ENCODE measurements at regions not wholly inside any gene's neighbourhood (a gene's known extent, or its start where the extent isn't known, plus 50 kb on each side); places are given as distances from the start of the nearest gene placed in this dataset.

DNA sequence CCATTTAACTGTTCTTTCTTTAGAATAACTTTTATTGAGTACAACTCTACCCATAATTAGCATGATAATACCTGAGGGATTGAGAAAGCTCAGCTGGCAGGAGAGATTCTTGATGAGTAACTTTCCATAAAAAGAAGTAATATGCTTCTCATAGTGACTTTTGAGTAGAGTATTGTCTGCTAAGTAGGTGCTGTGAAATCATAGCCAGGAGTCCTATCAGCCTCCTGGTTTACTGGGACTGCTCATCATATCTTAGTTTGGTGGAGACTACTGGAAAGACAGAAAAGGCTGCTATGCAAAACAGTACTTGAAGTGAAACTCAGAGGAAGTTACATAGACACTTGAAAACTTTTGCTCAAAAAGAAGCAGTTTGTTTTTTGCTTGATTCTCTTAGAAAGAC is 113.3 kb upstream of the ATP2B1 start:
- no peak for DNase-seq (ENCODE audit: low read depth)

DNA sequence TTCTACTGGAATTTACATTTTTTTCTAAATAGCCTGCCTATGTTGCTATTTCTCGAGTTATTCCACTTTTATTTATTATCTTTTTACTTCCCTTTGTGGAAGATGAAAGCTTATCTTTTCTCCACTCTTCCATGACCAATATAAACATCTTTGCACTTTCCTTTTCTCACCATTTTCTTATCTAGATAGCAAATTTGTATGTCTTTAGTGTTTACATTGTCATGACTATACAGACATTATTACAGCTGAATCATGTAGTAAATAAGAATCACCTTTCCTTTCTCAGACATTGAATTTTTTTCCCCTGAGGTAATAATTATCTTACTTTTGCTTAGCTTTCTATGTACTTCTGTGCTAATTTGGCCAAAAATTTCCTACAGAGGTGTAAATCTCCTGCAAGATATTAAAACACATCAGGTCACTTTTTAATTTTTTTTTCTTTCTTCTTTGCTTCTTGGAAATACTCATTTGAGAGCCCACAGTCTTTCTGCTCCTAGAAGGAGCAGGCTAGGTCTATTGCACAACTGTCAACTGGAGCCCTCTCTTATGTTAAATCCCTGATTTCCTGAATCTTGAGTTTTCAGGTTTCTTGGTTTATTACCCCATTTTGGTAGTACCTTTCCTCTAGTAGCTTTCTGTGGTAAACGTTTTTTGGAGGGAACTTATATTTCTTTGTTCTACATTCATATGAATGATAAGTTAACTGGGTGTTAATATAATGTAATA is 109.0 kb upstream of the ATP2B1 start:
- DNase-seq (ENCODE audit: low read depth), result no peak

DNA sequence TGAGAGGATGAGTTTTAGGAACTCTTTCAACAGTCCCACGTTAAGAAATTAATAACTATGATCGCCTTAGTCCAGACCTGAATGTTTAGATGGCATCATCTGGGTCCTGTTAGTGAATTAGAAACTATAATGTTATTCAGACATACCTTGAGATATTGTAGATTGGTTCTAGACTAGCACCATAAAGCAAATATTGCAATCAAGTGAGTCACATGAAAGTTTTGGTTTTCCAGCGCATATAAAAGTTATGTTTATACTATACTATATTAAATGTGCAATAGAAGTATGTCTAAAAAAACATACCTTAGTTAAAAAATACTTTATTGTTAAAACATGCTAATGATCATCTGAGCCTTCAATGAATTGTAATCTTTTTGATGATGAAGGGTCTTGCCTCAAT is 106.6 kb upstream of the ATP2B1 start:
- DNase-seq (ENCODE audit: low read depth), result no peak

DNA sequence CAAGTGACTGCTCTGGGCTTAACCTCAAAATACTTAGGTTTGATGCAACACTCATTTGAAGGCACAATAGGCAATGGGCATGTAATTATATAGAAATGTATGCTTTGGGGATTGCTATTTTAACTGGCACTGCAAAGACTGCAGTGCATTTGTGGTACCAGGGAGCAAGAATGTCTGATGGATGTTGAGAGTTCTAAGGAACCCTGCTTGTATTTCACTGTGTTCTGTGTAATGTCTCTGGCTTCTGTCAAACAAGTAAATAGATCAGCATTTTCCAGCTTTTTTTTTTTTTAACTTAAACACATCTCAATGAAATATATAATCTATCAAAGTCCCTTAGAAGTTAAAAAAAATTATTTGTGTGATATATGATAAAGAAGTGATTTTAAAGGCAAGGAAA is 94.8 kb upstream of the ATP2B1 start:
- no peak for DNase-seq (ENCODE audit: low read depth)

DNA sequence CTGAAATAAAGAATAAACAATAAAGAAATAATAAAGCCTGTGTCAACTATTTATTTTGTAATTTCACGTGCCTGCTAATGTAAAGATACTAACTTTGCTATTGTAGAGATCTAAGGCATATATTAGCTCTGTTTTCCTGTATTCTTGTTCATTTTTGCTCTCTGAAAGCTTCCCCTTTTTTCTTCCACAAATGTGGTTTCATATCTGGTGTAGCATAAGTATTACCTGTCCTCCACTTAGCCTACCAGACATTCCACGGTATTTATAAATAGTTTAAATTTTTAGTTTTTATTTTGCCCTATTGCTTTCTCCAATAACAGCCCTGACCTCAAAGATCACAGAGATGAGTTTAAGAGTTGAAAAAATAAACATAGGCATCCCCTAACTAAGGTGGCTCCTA is 92.6 kb upstream of the ATP2B1 start:
- DNase-seq (ENCODE audit: low read depth), result no peak

DNA sequence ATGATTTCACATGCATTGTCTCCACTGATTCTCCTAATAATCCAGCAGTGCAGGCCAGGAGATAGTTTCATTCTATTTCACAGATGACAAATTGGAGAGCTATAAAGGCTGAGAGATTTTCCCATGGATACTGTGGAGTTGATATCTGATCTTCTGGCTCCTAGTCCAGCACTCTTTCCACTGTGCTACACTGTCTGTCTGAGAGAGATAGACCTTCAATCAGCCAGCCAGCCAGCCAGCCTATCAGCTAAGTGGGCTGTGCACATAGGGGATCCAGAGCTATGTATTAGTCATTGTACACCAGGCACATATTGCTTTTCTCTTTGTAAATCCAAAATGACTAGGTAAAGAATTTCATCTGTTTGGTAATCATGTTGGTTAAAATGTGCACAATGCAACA is 91.8 kb upstream of the ATP2B1 start:
- no peak for DNase-seq (ENCODE audit: low read depth)

DNA sequence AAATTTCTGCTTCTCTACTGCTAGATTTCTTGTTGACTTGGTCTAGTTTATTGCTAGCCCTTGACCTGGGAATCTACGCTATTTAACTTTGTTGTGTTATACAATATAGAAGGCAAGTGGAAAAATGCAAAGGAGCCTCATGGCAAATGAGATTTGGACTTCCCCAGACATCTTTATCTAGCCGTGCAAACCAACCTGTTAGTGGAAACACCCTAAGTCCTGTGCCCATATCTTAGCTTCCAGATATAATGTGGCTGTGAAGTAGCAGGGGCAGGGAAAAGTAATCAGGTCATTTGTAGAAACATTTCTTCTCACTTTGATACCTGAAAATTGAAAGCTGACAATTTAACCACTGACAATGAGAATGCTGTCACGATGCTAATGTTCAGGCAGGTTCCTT is 90.7 kb upstream of the ATP2B1 start:
- DNase-seq (ENCODE audit: low read depth), result no peak

DNA sequence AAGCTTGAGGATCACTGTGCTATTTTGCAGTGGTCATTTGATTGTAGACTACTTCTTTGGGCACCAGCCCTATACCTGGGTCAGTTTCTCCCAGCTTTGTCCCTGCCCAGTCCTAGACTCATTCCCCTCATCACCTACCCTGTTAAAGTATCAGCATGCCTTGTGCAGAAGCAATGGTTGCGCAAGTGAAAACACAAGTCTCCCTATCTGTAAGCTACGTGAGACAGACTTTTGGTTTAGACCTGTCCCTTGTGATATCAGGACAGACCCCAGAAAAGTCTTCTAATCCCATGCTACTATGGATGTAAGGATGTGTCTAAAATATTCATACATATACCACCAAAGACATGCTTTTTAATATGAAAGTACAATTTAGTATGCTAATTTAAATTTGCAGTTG is 88.8 kb upstream of the ATP2B1 start:
- DNase-seq (ENCODE audit: low read depth), result no peak

DNA sequence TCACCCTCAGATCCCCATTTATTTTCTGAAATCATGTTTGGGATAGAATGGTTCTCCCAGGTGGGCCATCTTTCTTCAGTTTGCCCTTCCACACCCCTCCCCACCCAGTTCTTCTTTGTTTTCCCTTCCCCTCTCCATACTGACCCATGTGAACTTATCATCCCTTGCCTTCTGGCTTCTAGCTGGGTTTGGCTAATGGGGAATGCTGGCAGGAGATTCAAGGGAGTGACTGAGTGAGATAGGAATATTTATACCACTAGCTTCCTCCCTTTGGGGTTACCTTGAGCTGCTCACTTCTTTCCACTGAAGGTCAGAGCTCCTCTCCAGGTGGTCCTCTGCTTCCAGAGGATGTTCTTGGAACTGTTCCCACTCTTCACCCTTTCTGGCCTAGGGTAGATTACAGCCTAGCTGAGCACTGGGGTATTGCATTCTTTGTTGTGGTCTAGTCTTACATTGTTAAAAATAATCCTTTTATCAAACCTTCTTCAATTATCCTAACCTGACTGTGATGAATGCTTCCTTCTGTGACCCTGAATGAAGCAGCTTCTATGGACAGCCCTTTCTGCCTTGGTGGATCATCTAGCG is 88.3 kb upstream of the ATP2B1 start:
- DNase-seq (ENCODE audit: low read depth), result no peak

DNA sequence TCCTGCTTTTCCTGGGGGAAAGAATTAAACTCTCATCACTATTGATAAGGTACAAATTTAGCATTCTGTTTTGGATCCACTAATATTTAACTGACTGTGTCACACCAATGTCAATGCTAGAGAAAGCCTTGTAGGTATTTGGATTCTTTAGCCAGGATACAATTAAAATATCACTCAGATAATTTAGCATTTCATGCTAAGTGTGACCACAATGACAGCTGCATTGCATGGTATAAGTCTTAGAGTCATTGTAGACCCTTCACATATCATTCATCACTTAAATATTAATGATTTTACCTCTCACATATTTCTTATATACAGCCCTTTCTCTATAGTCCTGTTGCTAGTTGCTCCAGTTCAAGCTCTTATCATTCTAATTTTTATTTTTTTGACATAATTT is 85.3 kb upstream of the ATP2B1 start:
- DNase-seq (ENCODE audit: low read depth), result no peak

DNA sequence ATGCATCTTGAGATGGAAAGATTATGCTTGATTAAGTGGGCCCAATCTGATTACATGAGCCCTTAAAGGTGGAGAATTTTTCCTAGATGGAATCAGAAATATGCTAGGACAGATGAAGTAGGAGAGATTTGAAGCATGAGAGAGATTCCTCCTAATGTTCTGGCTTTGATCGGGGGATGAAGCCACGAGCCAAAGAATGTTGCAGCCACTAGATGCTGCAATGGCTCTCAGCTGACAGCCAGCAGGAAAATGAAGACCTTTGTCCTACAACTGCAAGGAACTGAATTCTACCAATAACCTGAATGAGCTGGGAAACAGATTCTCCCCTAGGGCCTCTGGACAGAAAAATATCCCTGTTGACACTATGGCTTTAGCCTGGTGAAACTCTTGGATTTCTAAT is 82.6 kb upstream of the ATP2B1 start:
- no peak for DNase-seq (ENCODE audit: low read depth)

DNA sequence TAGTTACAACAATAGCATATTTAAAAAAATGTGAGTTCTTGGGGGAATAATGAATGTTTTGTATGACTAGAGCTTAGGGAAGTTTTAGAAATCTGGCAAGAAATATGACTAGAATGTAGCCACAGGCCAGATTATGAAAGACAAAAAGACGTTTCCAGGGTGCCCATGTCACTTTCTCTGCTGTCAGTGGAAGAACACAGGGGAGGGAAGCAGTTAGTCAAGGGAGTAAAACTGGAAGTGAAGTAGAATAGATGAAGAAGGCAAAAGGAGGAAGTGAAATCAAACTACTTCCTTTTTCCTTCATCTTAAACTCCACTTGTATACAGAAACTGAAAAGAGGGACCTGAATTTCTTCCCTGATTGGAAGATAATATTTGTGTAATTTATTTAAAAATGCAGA is 81.2 kb upstream of the ATP2B1 start:
- DNase-seq (ENCODE audit: low read depth), result no peak

DNA sequence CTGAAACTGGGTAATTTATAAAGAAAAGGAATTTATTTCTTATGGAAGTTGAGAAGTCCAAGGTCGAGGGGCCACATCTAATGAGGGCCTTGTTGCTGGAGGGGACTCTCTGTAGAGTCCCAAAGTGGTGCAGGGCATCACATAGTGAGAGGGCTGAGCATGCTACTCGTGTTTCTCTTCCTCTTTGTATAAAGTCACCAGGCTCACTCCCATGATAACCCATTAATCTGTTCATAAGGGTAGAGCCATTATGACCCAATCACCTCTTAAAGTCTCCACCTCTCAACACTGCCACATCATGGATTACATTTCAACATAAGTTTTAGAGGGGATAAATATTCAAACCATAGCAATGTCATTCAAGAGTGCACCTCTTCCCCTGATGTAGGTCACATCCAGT is 79.1 kb upstream of the ATP2B1 start:
- DNase-seq (ENCODE audit: low read depth), result no peak

DNA sequence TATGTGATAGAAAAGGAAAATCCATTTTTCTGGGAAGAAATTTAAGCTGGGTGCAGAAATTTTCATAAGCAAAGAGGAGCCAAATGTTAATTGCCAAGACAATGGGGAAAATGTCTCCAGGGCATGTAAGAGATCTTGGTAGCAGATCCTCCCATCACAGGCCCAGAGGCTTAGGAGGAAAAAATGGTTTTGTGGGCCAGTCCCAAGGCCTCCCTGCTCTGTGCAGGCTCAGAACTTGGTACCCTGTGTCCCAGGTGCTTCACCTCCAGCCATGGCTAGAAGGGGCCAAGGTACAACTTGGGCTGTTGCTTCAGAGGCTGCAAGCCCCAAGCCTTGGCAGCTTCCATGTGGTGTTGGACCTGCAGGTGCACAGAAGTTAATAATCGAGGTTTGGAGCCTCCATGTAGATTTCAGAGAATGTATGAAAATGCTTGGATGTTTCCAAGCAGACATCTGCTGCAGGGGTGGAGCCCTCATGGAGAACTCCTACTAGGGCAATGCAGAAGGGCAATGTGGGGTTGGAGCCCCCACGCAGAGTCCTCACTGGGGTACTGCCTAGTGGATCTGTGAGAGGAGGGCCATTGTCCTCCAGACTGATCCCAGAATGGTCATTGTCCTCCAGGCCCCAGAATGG is 77.7 kb upstream of the ATP2B1 start:
- no peak for DNase-seq (ENCODE audit: low read depth)

DNA sequence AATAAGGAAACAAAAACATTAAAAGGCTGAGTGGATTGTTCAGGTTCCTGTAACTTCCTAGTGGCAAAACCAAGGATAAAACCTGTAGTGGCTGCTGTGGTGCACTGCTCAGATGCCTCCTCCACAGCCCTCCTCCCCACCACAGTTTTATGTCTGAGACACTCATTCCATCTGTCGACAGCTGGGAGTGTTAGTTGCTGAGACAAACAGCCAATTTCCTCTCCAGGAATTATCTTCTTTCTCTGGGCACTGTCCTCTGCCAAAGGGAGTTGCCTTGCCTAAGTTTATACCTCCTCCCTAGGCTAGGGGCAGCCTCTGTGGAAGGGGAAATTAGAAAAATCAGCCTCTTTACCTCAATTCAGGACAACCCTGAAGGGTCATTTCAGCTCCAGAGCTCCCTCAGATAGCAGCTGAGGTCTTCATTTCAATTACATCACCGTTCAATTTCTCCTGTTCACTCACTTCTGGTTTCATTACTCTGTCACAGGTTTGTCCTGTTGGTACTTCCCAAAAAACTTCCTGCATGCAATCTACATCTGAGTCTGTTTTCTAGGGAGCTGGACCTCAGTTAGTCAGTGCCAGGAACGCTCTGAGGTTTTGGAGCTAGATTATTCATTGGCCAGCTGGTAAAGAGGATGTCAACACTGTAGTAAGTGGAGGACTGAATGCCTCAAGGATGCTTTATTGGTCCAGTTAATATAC is 74.9 kb upstream of the ATP2B1 start:
- no peak for DNase-seq (ENCODE audit: low read depth)

DNA sequence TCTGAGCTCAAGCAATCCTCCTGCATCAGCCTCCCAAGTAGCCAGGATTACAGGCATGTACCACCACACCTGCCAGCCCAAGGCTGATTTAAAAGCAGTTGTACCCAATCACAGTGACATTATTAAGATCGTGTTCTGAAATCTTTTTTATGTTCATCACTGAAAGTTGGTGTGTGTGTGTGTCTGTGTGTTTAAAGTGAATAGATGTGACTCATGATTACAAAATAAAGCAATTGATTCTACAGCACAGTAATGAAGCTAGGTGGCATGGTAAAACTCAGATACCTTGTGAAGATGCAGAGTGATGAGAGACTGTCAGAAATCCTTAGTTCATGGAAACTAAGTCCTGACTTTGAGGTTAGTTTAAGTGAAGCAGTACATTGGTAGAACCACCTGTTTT is 74.2 kb upstream of the ATP2B1 start:
- no peak for DNase-seq (ENCODE audit: low read depth)

DNA sequence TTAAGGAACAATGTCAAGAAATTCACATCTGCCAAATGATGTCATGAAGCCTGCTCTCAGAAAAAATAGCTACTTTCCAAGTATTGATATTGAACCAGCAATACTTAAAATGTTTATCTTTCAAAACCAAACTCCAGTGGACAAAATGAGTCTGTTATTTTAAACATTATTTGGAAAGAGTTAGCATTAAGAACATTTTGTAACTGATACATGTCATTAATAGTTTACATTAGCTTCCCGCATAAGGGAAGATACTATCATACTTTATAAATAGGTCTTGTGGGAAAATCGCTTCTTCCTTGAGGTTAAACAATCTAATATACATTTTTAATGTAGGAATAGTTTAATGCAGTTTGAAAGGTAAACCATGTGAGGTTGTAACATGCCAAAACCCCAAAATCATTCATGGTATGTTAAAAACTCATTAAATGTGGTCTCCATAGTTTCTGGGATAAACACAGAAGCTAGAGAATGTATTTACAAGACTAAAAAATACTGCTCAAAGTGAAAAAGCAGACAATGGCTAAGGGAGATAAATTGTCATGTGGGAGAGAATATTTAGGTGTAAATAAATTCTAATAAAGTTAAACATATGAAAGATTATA is 73.4 kb upstream of the ATP2B1 start:
- no peak for DNase-seq (ENCODE audit: low read depth)

DNA sequence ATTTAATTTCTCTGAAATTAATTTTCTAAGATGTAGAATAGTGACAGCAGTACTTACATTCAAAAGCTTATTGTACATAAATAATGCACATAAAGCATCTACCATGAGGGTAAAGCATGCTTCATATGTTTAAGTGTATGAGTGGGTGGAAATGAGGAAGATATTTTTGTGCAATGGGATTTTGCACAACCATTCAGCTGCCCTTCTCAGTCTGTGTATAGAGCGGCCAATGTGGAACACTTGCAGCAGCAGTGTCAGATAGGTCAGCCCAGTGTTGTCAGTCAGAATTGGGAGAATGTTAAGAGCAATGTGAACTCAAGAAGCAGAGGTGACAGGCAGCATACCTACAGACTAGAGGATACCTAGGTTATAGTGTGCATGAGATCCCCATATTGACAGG is 72.5 kb upstream of the ATP2B1 start:
- no peak for DNase-seq (ENCODE audit: low read depth)

DNA sequence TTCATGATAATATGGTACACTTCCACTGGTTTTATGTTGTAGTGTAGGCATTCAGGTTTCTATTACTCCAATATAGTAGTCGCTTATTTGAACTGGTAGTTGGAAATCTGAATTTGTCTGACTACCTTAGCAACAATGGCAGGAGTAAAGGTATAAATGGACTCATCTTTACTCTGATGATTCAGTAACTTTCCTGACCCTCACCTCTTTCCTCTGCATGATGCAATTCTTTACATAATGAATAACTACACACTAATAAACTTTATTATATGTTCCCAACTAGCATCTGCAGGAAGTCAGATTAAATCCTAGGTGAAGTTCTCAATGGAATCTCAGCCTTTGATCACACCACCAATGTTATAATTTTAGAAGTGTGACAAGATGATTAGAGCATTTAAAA is 70.5 kb upstream of the ATP2B1 start:
- DNase-seq (ENCODE audit: low read depth), result no peak

DNA sequence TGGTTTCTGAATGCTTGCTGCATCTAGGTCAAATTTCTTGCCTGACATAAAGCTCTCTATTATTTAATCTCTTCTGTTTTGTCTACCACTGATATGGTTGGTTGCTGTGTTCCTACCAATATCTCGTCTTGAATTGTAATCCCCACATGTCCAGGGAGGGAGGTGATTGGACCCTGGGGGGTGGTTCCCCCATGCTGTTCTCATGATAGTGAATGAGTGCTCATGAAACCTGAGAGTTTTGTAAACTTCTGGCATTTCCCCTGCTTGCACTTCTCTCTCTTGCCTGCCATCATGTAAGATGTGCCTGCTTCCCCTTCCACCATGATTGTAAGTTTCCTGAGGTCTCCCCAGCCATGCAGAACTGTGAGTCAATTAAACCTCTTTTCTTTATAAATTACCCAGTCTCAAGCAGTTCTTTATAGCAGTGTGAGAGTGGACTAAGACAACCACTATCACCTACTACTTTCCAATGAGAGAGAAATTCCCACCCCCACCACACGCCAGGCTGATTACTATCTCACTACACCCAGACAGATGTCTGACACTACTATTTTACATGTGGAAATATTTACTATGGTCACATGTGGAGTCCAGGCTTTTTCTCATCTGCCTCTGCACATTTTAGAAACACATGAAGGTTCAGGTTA is 69.2 kb upstream of the ATP2B1 start:
- no peak for DNase-seq (ENCODE audit: low read depth)

DNA sequence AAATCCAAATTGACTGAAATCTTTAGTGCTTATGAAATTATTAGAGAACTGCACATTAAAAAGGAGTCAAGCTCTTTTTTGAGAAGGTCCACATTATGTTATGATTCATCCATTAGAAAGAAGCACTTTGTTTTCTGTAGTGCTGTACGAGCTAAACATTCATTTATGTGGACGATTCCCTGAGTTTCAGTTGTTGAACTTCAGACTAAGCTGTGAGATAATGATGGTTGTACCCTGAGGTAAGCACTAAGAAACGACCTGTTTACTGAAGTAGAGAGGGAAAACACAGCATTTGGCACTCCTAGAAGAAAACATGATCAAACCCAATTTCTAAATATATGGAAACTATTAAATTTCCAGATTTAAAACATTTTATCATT is 67.3 kb upstream of the ATP2B1 start:
- no peak for DNase-seq (ENCODE audit: low read depth)

Measured in T follicular helper cell (primary cell).